ENCODE measurements at regions not wholly inside any gene's neighbourhood (a gene's known extent, or its start where the extent isn't known, plus 50 kb on each side); places are given as distances from the start of the nearest gene placed in this dataset.

- no peak for TF ChIP-seq CTCF (IDR thresholded peaks at IDR 0.05)
Observed at GRCh38 chr2:42922293-42922692, 129.9 kb upstream of the HAAO start.

GRCh38 chr2:42921721-42922120, 129.3 kb upstream of the HAAO start:
- TF ChIP-seq CTCF (IDR thresholded peaks at IDR 0.05), result no peak

- TF ChIP-seq CTCF (IDR thresholded peaks at IDR 0.05), result no peak
Observed at GRCh38 chr2:42921147-42921520, 128.8 kb upstream of the HAAO start.

- TF ChIP-seq CTCF (IDR thresholded peaks at IDR 0.05), result no peak
Observed at GRCh38 chr2:42920446-42921146, 128.2 kb upstream of the HAAO start.

GRCh38 chr2:42918671-42919318, 126.4 kb upstream of the HAAO start:
- TF ChIP-seq CTCF (IDR thresholded peaks at IDR 0.05), result no peak

GRCh38 chr2:42918041-42918440, 125.7 kb upstream of the HAAO start:
- TF ChIP-seq CTCF (IDR thresholded peaks at IDR 0.05), result no peak

- TF ChIP-seq CTCF (IDR thresholded peaks at IDR 0.05), result no peak
Observed at GRCh38 chr2:42917425-42917927, 125.1 kb upstream of the HAAO start.

Data from LNCAP (cell line).